Endothelial cell (in vitro differentiated cells): ENCODE measurements at regions not wholly inside any gene's neighbourhood (a gene's known extent, or its start where the extent isn't known, plus 50 kb on each side); places are given as distances from the start of the nearest gene placed in this dataset.

ENCODE experiments used
- DNase-seq: peaks from one replicate; pipeline ENCODE4 v3.0.0; 2021; ENCODE audit warnings: low spot score
- H3K27ac Mint-ChIP-seq: one replicate; pipeline ENCODE4 v1.8.0; 2021; ENCODE audit warnings: mixed read lengths, inconsistent platforms; ENCODE audit not compliant: unreplicated experiment
- H3K27me3 Mint-ChIP-seq: one replicate; pipeline ENCODE4 v1.8.0; 2021; ENCODE audit warnings: mild to moderate bottlenecking, moderate library complexity, mixed read lengths, inconsistent platforms; ENCODE audit not compliant: unreplicated experiment
- H3K36me3 Mint-ChIP-seq: one replicate; pipeline ENCODE4 v1.8.0; 2021; ENCODE audit warnings: mild to moderate bottlenecking, low read depth, mixed read lengths, inconsistent platforms; ENCODE audit not compliant: unreplicated experiment
- H3K4me1 Mint-ChIP-seq: one replicate; pipeline ENCODE4 v1.8.0; 2021; ENCODE audit warnings: mild to moderate bottlenecking, mixed read lengths, inconsistent platforms; ENCODE audit not compliant: unreplicated experiment
- H3K4me3 Mint-ChIP-seq: one replicate; pipeline ENCODE4 v1.8.0; 2021; ENCODE audit warnings: mild to moderate bottlenecking, mixed read lengths, inconsistent platforms; ENCODE audit not compliant: unreplicated experiment
- H3K9me3 Mint-ChIP-seq: one replicate; pipeline ENCODE4 v1.8.0; 2021; ENCODE audit warnings: mixed read lengths, inconsistent platforms; ENCODE audit not compliant: unreplicated experiment
- CTCF ChIP-seq: fragments of 200-600 bp; sonication (generic); IDR thresholded peaks from one replicate; pipeline ENCODE4 v1.5.0; 2021; ENCODE audit warnings: antibody characterized with exemption; ENCODE audit not compliant: unreplicated experiment

GRCh38 chr9:104416470-104416869 is 87.6 kb upstream of the OR13F1 start:
- H3K36me3 Mint-ChIP-seq = no peaks in the 10 kb centered on the region
- no peaks in the 10 kb centered on the region for H3K4me1 Mint-ChIP-seq
- no peak overlapping the region for H3K27ac Mint-ChIP-seq
- DNase-seq = no peak
- H3K27me3 Mint-ChIP-seq = no peaks in the 10 kb centered on the region
- H3K4me3 Mint-ChIP-seq = no peak overlapping the region
- no peaks in the 10 kb centered on the region for H3K9me3 Mint-ChIP-seq
- no peak for TF ChIP-seq CTCF

GRCh38 chr9:104417296-104417695 is 86.8 kb upstream of the OR13F1 start:
- Mint-ChIP-seq H3K4me3 (no peak overlapping the region), H3K4me1 (no peaks in the 10 kb centered on the region), H3K9me3 (no peaks in the 10 kb centered on the region), H3K36me3 (no peaks in the 10 kb centered on the region), H3K27me3 (no peaks in the 10 kb centered on the region), H3K27ac (no peak overlapping the region)
- DNase-seq = no peak
- TF ChIP-seq CTCF = no peak

GRCh38 chr9:104429031-104429546 is 75.0 kb upstream of the OR13F1 start:
- TF ChIP-seq CTCF = no peak
- H3K9me3 Mint-ChIP-seq = peaks cover 8% of the 10 kb centered on the region

GRCh38 chr9:104435059-104435458 is 69.0 kb upstream of the OR13F1 start:
- DNase-seq = no peak
- H3K27me3 Mint-ChIP-seq = no peaks in the 10 kb centered on the region
- H3K9me3 Mint-ChIP-seq = no peaks in the 10 kb centered on the region
- H3K36me3 Mint-ChIP-seq = no peaks in the 10 kb centered on the region
- no peaks in the 10 kb centered on the region for H3K4me1 Mint-ChIP-seq
- no peak for TF ChIP-seq CTCF
- H3K27ac Mint-ChIP-seq = no peak overlapping the region
- no peak overlapping the region for H3K4me3 Mint-ChIP-seq

More at GRCh38 chr9:104429031-104429546, 75.0 kb upstream of the OR13F1 start:
- H3K4me3 Mint-ChIP-seq = no peak overlapping the region
- no peaks in the 10 kb centered on the region for H3K27me3 Mint-ChIP-seq
- H3K4me1 Mint-ChIP-seq = no peaks in the 10 kb centered on the region
- H3K36me3 Mint-ChIP-seq = no peaks in the 10 kb centered on the region
- no peak for DNase-seq
- H3K27ac Mint-ChIP-seq = no peak overlapping the region

- no peak for DNase-seq
- Mint-ChIP-seq H3K27me3 (no peaks in the 10 kb centered on the region), H3K4me1 (no peaks in the 10 kb centered on the region), H3K36me3 (no peaks in the 10 kb centered on the region), H3K4me3 (no peak overlapping the region), H3K27ac (no peak overlapping the region), H3K9me3 (no peaks in the 10 kb centered on the region)
- TF ChIP-seq CTCF = no peak
Measured at GRCh38 chr9:104448036-104448435, 56.0 kb upstream of the OR13F1 start.
